ENCODE measurements at regions not wholly inside any gene's neighbourhood (a gene's known extent, or its start where the extent isn't known, plus 50 kb on each side); places are given as distances from the start of the nearest gene placed in this dataset.

DNA sequence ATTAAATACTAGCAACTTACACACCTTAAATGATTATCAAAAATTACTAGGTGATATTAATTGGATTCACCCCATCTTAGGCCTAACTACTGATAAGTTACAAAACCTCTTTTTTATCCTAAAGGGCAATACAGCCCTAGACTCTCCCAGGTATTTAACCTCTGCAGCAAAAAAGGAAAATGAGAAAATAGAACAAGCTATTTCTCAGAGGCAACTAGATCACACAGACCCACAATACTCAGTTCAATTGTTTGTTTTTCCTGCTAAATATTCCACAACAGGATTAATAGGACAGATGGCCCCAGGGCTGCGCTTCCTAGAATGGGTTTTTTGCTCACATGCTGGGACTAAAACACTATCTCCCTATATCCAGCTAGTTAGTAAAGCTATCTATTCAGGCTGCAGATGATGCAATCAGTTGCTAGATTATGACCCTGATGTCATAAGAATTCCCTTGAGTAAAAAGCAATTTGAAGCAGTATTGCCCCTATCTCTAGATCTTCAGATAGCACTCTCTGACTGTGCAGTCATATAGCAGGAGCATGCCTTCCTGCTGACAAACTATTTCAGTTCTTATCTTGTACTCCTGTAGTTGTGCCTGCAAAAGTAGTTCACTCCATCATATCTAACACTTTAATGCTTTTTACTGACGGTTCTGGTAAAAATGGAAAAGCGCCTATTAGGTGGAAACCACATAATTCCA is 1595.5 kb upstream of the TENM4 start:
- H3K27me3 ChIP-seq (ENCODE audit: control insufficient read depth, insufficient read depth, low read length, poor library complexity, severe bottlenecking), result no peaks in the 10 kb centered on the region
- peaks cover 49% of the 10 kb centered on the region for H3K9me3 Mint-ChIP-seq
- H3K9ac ChIP-seq (ENCODE audit: extremely low read depth, low read length, poor library complexity, severe bottlenecking), result no peak overlapping the region
- H3K36me3 ChIP-seq (ENCODE audit: control insufficient read depth, insufficient read depth, low read length), result no peaks in the 10 kb centered on the region
- no peak for TF ChIP-seq CTCF (conservative IDR thresholded peaks at IDR 0.05)
- H3K4me1 Mint-ChIP-seq, result peaks cover 21% of the 10 kb centered on the region
- peaks cover 53% of the 10 kb centered on the region for H3K9me3 ChIP-seq (ENCODE audit: control insufficient read depth, low read length)
- peaks cover 11% of the 10 kb centered on the region for H3K36me3 Mint-ChIP-seq (ENCODE audit: low read depth)
- H3K4me3 Mint-ChIP-seq, result no peak overlapping the region
- DNase-seq, result no peak
- no peaks in the 10 kb centered on the region for H3K27me3 Mint-ChIP-seq (ENCODE audit: insufficient read depth)
- H3K4me3 ChIP-seq (ENCODE audit: low read length), result peak overlapping the region; percentile 59
- no peak overlapping the region for H3K27ac Mint-ChIP-seq
- no peaks in the 10 kb centered on the region for H3K4me1 ChIP-seq (ENCODE audit: control insufficient read depth, insufficient read depth, low read length)
- H3K27ac ChIP-seq (ENCODE audit: low read depth, low read length), result no peak overlapping the region
- 91 to 99% methylated on average over 2 to 3 of the region's 3 CpGs for WGBS, 2 experiments (ENCODE audit: insufficient coverage in 1 of 2, insufficient read length in 1 of 2)

- no peak overlapping the region for H3K4me3 Mint-ChIP-seq
- no peak for TF ChIP-seq CTCF (conservative IDR thresholded peaks at IDR 0.05)
- peaks cover 11% of the 10 kb centered on the region for H3K36me3 Mint-ChIP-seq (ENCODE audit: low read depth)
- no peaks in the 10 kb centered on the region for H3K4me1 ChIP-seq (ENCODE audit: control insufficient read depth, insufficient read depth, low read length)
- H3K27me3 ChIP-seq (ENCODE audit: control insufficient read depth, insufficient read depth, low read length, poor library complexity, severe bottlenecking), result no peaks in the 10 kb centered on the region
- no peak overlapping the region for H3K9ac ChIP-seq (ENCODE audit: extremely low read depth, low read length, poor library complexity, severe bottlenecking)
- no peak overlapping the region for H3K4me3 ChIP-seq (ENCODE audit: low read length)
- H3K27me3 Mint-ChIP-seq (ENCODE audit: insufficient read depth), result no peaks in the 10 kb centered on the region
- H3K27ac Mint-ChIP-seq, result no peak overlapping the region
- no peaks in the 10 kb centered on the region for H3K36me3 ChIP-seq (ENCODE audit: control insufficient read depth, insufficient read depth, low read length)
- peaks cover 55% of the 10 kb centered on the region for H3K9me3 ChIP-seq (ENCODE audit: control insufficient read depth, low read length)
- peaks cover under 1% of the 10 kb centered on the region for H3K4me1 Mint-ChIP-seq
- no peak overlapping the region for H3K27ac ChIP-seq (ENCODE audit: low read depth, low read length)
- DNase-seq, result no peak
- WGBS, 2 experiments (ENCODE audit: insufficient coverage in 1 of 2, insufficient read length in 1 of 2), result 94 to 95% methylated on average over 5 to 6 of the region's 6 CpGs
- H3K9me3 Mint-ChIP-seq, result peaks cover 48% of the 10 kb centered on the region
Observed at GRCh38 chr11:81033779-81034540, 1593.1 kb upstream of the TENM4 start.

DNA sequence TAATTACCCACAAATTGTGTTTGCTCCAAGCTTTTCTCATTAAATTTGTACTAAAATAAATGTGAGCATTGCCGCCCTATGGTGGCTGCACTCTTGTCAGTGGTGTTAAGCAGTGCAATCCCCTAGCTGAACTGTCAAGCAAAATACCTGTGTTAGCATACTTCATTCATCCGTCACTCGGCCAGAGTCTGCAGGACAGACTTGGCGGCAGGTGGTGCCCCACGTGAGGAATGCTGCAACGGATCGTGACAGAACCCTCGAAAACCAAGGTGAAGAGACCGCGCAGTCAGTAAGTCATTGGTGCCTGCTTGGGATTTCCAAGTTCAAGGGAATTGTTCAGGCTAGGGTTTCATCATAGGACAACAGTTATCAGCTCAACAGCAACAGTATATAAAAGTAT is 1592.1 kb upstream of the TENM4 start:
- H3K9ac ChIP-seq (ENCODE audit: extremely low read depth, low read length, poor library complexity, severe bottlenecking), result no peak overlapping the region
- Mint-ChIP-seq H3K27me3 (ENCODE audit: insufficient read depth) (no peaks in the 10 kb centered on the region), H3K9me3 (peaks cover 38% of the 10 kb centered on the region), H3K4me1 (no peaks in the 10 kb centered on the region), H3K36me3 (ENCODE audit: low read depth) (peaks cover 11% of the 10 kb centered on the region), H3K4me3 (no peak overlapping the region), H3K27ac (no peak overlapping the region)
- no peaks in the 10 kb centered on the region for H3K27me3 ChIP-seq (ENCODE audit: control insufficient read depth, insufficient read depth, low read length, poor library complexity, severe bottlenecking)
- no peak overlapping the region for H3K4me3 ChIP-seq (ENCODE audit: low read length)
- 90 to 95% methylated on average over 4 to 10 of the region's 10 CpGs for WGBS, 2 experiments (ENCODE audit: insufficient coverage in 1 of 2, insufficient read length in 1 of 2)
- H3K9me3 ChIP-seq (ENCODE audit: control insufficient read depth, low read length), result peaks cover 45% of the 10 kb centered on the region
- TF ChIP-seq CTCF (conservative IDR thresholded peaks at IDR 0.05), result no peak
- H3K27ac ChIP-seq (ENCODE audit: low read depth, low read length), result no peak overlapping the region
- no peaks in the 10 kb centered on the region for H3K4me1 ChIP-seq (ENCODE audit: control insufficient read depth, insufficient read depth, low read length)
- DNase-seq, result no peak
- H3K36me3 ChIP-seq (ENCODE audit: control insufficient read depth, insufficient read depth, low read length), result no peaks in the 10 kb centered on the region

Measured in endodermal cell (in vitro differentiated cells).